CD14-positive monocyte (primary cell): ENCODE measurements at regions not wholly inside any gene's neighbourhood (a gene's known extent, or its start where the extent isn't known, plus 50 kb on each side); places are given as distances from the start of the nearest gene placed in this dataset.

Source experiments
- DNase-seq, 3 donors: peaks; one replicate each; pipeline ENCODE4 v3.0.0-alpha.2; 2011 to 2022
- H2AFZ ChIP-seq: 2 replicates; pipeline ENCODE4 v1.6.0; 2012; ENCODE audit warnings: mild to moderate bottlenecking, low read depth, low read length, inconsistent platforms; ENCODE audit not compliant: insufficient read depth, poor library complexity, severe bottlenecking
- H3K27ac ChIP-seq, 2 donors: 1 replicate in 1 of 2; 2 replicates in 1 of 2; pipeline ENCODE4 v1.5.1; 2012 to 2013; ENCODE audit warnings: low read length in 2 of 2, control low read depth in 1 of 2, inconsistent platforms in 1 of 2, low read depth in 1 of 2, mild to moderate bottlenecking in 1 of 2
- H3K27me3 ChIP-seq, 2 donors: one replicate each; pipeline versions ENCODE4 v1.6.0 to v1.6.1; 2011 to 2013; ENCODE audit warnings: low read length in 2 of 2; ENCODE audit not compliant: control insufficient read depth in 2 of 2, insufficient read depth in 2 of 2
- H3K36me3 ChIP-seq, 2 donors: replicated peaks in 1 of 2; 1 replicate in 1 of 2; 2 replicates in 1 of 2; pipeline versions ENCODE4 v1.5.1 to v1.6.1; 2012 to 2013; ENCODE audit warnings: low read length in 2 of 2, control low read depth in 1 of 2, inconsistent platforms in 1 of 2, mild to moderate bottlenecking in 1 of 2; ENCODE audit not compliant: insufficient read depth in 2 of 2, control insufficient read depth in 1 of 2
- H3K4me1 ChIP-seq, 2 donors: 1 replicate in 1 of 2; 2 replicates in 1 of 2; pipeline versions ENCODE4 v1.5.1 to v1.6.1; 2012 to 2013; ENCODE audit warnings: low read length in 2 of 2, control low read depth in 1 of 2, inconsistent platforms in 1 of 2, mild to moderate bottlenecking in 1 of 2, moderate library complexity in 1 of 2; ENCODE audit not compliant: insufficient read depth in 2 of 2, control insufficient read depth in 1 of 2
- H3K4me2 ChIP-seq: replicated peaks from 2 replicates; pipeline ENCODE3; 2012; ENCODE audit warnings: low read length, moderate library complexity, mild to moderate bottlenecking; ENCODE audit not compliant: poor library complexity, severe bottlenecking; ENCODE audit errors: extremely low read depth
- H3K4me3 ChIP-seq, 3 experiments: fragments of 200-600 bp in 1 of 3; sonication (generic) in 1 of 3; replicated peaks in 1 of 3; 1 replicate in 2 of 3; 2 replicates in 1 of 3; pipeline ENCODE4 v1.5.1; 2011 to 2013; ENCODE audit warnings: low read length in 3 of 3, mild to moderate bottlenecking in 3 of 3, control low read depth in 2 of 3, low read depth in 2 of 3, inconsistent platforms in 1 of 3, moderate library complexity in 1 of 3
- H3K79me2 ChIP-seq: 2 replicates; pipeline ENCODE4 v1.6.0; 2012; ENCODE audit warnings: mild to moderate bottlenecking, control low read depth, inconsistent platforms, low read length, moderate library complexity; ENCODE audit not compliant: insufficient read depth
- H3K9ac ChIP-seq: 2 replicates; pipeline ENCODE4 v1.6.0; 2017; ENCODE audit warnings: low read length, mild to moderate bottlenecking; ENCODE audit not compliant: insufficient read depth, poor library complexity, severe bottlenecking
- H3K9me3 ChIP-seq, 2 donors: replicated peaks in 1 of 2; 1 replicate in 1 of 2; 2 replicates in 1 of 2; pipeline versions ENCODE4 v1.5.1 to v1.6.1; 2012 to 2013; ENCODE audit warnings: low read length in 2 of 2, control low read depth in 1 of 2; ENCODE audit not compliant: control insufficient read depth in 1 of 2, insufficient read depth in 1 of 2
- H4K20me1 ChIP-seq: 2 replicates; pipeline ENCODE4 v1.6.0; 2012; ENCODE audit warnings: mild to moderate bottlenecking, low read length, control low read depth, moderate library complexity; ENCODE audit not compliant: insufficient read depth
- H3K27ac Mint-ChIP-seq, 7 donors: one replicate each; pipeline ENCODE4 v1.8.0; 2020; ENCODE audit warnings: mild to moderate bottlenecking in 7 of 7, mixed read lengths in 7 of 7, moderate library complexity in 6 of 7, inconsistent platforms in 2 of 7
- H3K27me3 Mint-ChIP-seq, 3 donors: one replicate each; pipeline ENCODE4 v1.8.0; 2021 to 2022; ENCODE audit warnings: low read depth in 3 of 3, mild to moderate bottlenecking in 3 of 3, mixed read lengths in 3 of 3, moderate library complexity in 3 of 3, inconsistent platforms in 1 of 3
- H3K36me3 Mint-ChIP-seq, 2 donors: one replicate each; pipeline ENCODE4 v1.8.0; 2020; ENCODE audit warnings: mixed read lengths in 2 of 2, inconsistent platforms in 1 of 2, mild to moderate bottlenecking in 1 of 2
- H3K4me1 Mint-ChIP-seq: one replicate; pipeline ENCODE4 v1.8.0; 2020; ENCODE audit warnings: mild to moderate bottlenecking, mixed read lengths
- H3K4me3 Mint-ChIP-seq, 2 donors: one replicate each; pipeline ENCODE4 v1.8.0; 2020; ENCODE audit warnings: mild to moderate bottlenecking in 2 of 2, mixed read lengths in 2 of 2, moderate library complexity in 1 of 2
- H3K9me3 Mint-ChIP-seq, 7 donors: one replicate each; pipeline ENCODE4 v1.8.0; 2020 to 2022; ENCODE audit warnings: mixed read lengths in 7 of 7, mild to moderate bottlenecking in 6 of 7, moderate library complexity in 6 of 7, inconsistent platforms in 2 of 7
- WGBS: methylation state at CpG from one replicate; pipeline ENCODE4 v1.1.5; 2013; ENCODE audit warnings: missing lambda C conversion rate; ENCODE audit not compliant: insufficient coverage; 5-methylcytosine and 5-hydroxymethylcytosine counted together
- intact Hi-C, 2 donors: fragments of 100-400 bp; cut with micrococcal nuclease; formaldehyde crosslinking; loops; one replicate each; pipeline versions ENCODE4 v1.15.0 to v1.15.1; 2023
- TF ChIP-seq, protein P1 (sequence below): fragments of 200-600 bp; IDR thresholded peaks from one replicate; pipeline ENCODE4 v1.8.0; 2022; ENCODE audit warnings: antibody characterized with exemption, mild to moderate bottlenecking

GRCh38 chrX:16023790-16024734 lies 99.3 kb upstream of the GRPR start:
- H3K36me3 Mint-ChIP-seq: peaks cover 0 to 6% of the 10 kb centered on the region in 2 donors
- intact Hi-C loops: no loop called here
- H3K4me1 ChIP-seq: peaks cover 36 to 45% of the 10 kb centered on the region in 2 donors
- H3K9me3 Mint-ChIP-seq: peaks cover 4 to 15% (median 8%) of the 10 kb centered on the region in 7 donors
- peak overlapping the region in 4 of 7 donors; percentile 75 to 85 (median 84) for H3K27ac Mint-ChIP-seq
- no peaks in the 10 kb centered on the region for H4K20me1 ChIP-seq
- no peaks in the 10 kb centered on the region for H3K79me2 ChIP-seq
- H3K36me3 ChIP-seq: no peaks in the 10 kb centered on the region
- peaks cover 0 to 5% of the 10 kb centered on the region in 2 donors for H3K9me3 ChIP-seq
- H3K27me3 ChIP-seq: peaks cover 0 to 48% of the 10 kb centered on the region in 2 donors
- no peak overlapping the region for H3K4me2 ChIP-seq
- no peak overlapping the region for H2AFZ ChIP-seq
- WGBS: 17% methylated on average over 1 of the region's 9 CpGs
- DNase-seq: peak; percentile 35 to 82 (median 62)
- peaks cover 0 to 34% (median 1%) of the 10 kb centered on the region in 3 donors for H3K27me3 Mint-ChIP-seq
- TF ChIP-seq, protein P1, sequence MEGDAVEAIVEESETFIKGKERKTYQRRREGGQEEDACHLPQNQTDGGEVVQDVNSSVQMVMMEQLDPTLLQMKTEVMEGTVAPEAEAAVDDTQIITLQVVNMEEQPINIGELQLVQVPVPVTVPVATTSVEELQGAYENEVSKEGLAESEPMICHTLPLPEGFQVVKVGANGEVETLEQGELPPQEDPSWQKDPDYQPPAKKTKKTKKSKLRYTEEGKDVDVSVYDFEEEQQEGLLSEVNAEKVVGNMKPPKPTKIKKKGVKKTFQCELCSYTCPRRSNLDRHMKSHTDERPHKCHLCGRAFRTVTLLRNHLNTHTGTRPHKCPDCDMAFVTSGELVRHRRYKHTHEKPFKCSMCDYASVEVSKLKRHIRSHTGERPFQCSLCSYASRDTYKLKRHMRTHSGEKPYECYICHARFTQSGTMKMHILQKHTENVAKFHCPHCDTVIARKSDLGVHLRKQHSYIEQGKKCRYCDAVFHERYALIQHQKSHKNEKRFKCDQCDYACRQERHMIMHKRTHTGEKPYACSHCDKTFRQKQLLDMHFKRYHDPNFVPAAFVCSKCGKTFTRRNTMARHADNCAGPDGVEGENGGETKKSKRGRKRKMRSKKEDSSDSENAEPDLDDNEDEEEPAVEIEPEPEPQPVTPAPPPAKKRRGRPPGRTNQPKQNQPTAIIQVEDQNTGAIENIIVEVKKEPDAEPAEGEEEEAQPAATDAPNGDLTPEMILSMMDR: no peak
- peak overlapping the region in 1 of 2 donors; percentile 12 for H3K27ac ChIP-seq
- no peak overlapping the region for H3K9ac ChIP-seq
- peak overlapping the region in 1 of 2 donors; percentile 39 for H3K4me3 Mint-ChIP-seq
- H3K4me3 ChIP-seq: no peak overlapping the region
- H3K4me1 Mint-ChIP-seq: peaks cover 35% of the 10 kb centered on the region

- H3K4me3 Mint-ChIP-seq: no peak overlapping the region
- Histone ChIP-seq H3K9me3 (peaks cover 0 to 5% of the 10 kb centered on the region in 2 donors), H3K9ac (no peak overlapping the region), H3K4me3 (no peak overlapping the region), H3K36me3 (no peaks in the 10 kb centered on the region), H3K4me1 (peaks cover 26 to 34% of the 10 kb centered on the region in 2 donors), H3K27ac (no peak overlapping the region), H4K20me1 (no peaks in the 10 kb centered on the region), H2AFZ (no peak overlapping the region), H3K79me2 (no peaks in the 10 kb centered on the region), H3K27me3 (peaks cover 0 to 52% of the 10 kb centered on the region in 2 donors), H3K4me2 (no peak overlapping the region)
- peak; percentile 15 to 67 (median 56) for DNase-seq
- H3K27ac Mint-ChIP-seq: peak overlapping the region in 6 of 7 donors; percentile 37 to 85 (median 74)
- TF ChIP-seq, protein P1: no peak
- H3K36me3 Mint-ChIP-seq: peaks cover 0 to 6% of the 10 kb centered on the region in 2 donors
- peaks cover 29% of the 10 kb centered on the region for H3K4me1 Mint-ChIP-seq
- peaks cover 0 to 35% (median 1%) of the 10 kb centered on the region in 3 donors for H3K27me3 Mint-ChIP-seq
- WGBS: no CpG with 5 or more reads among the region's 1 CpG
- peaks cover 4 to 15% (median 8%) of the 10 kb centered on the region in 7 donors for H3K9me3 Mint-ChIP-seq
- intact Hi-C loops: no loop called here
These were observed 100.7 kb upstream of the GRPR start for GRCh38 chrX:16022580-16023200.
